Stimulated activated CD4-positive, alpha-beta T cell treated with anti-CD3 and anti-CD28 coated beads, Interleukin-12 subunit alpha, Interleukin-12 subunit beta, amount 100 ng/mL, for 24 hours (primary cell): ENCODE measurements at regions not wholly inside any gene's neighbourhood (a gene's known extent, or its start where the extent isn't known, plus 50 kb on each side); places are given as distances from the start of the nearest gene placed in this dataset.
"Not testable (repeated sequence)": the region's sequence is repeated elsewhere in the genome, so short reads cannot be mapped to it uniquely, and the experiment has no call there.

Source experiments
- DNase-seq, 2 experiments: peaks; one replicate each; pipeline ENCODE4 v3.0.0-alpha.2; 2020; ENCODE audit warnings: low read depth in 2 of 2

DNA sequence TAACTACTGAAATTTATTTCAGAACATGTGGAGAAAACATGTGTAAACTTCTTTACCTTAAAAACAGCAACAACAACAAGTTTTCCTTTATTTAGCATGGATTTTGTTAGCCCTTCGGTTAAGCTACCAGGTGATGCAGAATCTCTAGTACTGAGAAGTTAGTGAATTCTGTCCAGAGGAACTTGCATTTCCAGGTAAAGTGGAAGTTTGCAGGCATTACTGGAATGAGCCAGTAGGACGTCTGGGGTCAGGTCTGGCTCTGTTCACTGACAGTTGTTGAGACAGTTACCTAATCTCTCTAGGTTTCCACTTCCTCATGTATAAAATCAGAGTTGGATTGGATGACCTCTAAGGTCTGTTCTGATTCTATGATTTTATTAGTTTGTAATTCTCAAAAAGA lies 244.3 kb downstream of the OLFM4 start:
- DNase-seq, result no peak

DNA sequence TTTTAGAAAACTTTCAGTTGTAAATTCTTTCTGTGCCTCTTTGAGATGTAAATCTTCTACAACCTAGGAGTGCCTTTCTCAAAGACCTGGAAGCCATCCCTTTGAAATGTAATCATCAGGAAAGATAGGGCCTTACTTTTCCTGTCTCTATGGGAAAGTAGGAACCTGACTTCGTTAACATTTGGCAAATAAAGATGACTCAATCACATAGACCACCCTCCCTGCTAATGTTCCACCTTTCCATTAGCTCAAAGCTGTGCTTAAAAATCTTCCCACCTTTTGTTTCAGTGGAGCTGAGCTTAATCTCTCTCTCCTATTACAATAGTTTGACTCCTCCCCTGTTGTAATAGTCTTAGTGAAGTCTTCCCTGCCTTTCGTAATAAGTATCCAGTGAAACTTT lies 247.7 kb downstream of the OLFM4 start:
- no peak for DNase-seq

DNA sequence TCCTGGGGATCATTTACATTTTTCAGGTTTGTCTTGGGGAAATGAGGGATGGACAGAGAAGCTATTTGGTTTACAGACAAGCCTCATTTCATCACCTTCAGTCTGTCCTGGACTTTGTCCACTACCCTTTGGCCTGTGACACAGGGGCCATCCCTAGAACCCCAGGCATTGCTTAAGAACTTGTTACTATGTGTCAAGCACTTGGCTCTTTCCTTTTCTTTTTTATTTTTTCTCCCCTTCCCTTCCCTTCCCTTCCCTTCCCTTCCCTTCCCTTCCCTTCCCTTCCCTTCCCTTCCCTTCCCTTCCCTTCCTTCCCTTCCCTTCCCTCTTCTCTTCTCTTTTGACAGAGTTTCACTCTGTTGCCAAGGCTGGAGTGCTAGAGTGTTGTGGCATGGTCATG lies 253.1 kb downstream of the OLFM4 start:
- DNase-seq, result no peak

DNA sequence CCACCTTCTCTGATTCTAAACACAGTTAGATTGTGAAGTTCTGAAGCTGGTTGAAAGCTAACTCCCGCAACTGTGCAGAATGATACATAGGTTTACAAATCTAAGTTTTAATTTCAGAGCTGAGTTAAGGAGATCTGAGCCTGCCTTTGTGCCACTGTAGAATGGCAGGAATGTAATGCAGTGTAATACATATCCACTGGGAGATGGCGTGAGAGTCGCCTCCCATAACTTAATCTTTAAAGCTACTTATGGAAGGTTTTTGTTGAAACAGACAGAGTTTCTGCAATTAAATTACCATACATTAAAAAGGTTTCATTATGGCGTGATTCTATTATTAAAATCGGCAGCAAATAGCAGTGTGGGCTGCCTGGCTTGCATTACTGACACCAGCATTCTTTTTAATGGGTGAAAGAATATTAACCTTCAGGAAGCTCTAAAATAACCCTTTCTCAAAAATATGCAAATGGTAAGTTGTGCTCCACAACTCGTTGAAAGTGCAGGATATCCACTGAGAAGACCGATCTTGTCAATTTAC lies 257.4 kb downstream of the OLFM4 start:
- DNase-seq, result no peak

DNA sequence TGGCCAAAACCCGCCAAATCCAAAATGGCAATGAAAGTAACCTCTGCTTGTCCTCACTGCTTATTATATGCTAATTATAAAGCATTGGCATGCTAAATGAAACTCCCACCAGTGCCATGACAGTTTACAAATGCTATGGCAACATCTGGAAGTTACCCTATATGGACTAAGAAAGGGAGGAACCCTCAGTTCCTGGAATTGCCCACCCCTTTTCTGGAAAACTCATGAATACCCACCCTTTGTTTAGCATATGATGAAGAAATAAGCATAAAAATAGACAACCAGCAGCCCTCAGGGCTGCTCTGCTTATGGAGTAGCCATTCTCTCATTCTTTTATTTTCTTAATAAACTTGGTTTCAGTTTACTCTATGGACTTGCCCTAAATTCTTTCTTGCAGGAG lies 269.8 kb downstream of the OLFM4 start:
- no peak for DNase-seq

DNA sequence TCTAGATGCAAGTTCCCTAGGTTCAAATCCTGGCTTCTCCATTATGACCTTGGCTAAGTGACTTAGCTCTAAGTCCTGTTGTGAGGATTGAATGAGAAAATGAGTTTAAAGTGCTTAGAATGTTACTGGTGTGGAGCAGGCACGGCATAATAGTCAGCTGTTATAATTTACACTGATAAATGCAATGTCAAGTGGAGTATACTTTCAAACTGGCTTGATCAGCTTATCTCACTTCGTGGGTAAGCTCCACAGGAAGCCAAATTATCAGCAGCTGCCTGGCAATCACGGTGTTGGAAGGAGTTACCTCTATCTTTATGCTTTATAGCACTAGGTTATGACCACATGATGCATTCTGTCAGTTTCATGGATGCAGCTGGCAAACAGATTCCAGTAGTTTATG lies 272.8 kb downstream of the OLFM4 start:
- DNase-seq, result no peak

DNA sequence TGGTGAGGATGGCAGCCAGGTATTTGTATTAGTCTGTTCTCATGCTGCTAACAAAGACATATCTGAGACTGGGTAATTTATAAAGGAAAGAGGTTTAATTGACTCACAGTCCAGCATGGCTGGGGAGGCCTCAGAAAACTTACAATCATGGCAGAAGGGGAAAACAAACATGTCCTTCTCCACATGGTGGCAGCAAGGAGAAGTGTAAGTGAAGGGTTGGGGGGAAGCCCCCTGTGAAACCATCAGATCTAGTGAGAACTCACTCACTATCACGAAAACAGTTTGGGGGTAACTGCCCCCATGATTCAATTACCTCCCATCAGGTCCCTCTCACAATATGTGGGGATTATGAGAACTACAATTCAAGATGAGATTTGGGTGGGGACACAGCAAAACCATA lies 276.8 kb downstream of the OLFM4 start:
- not testable (repeated sequence) for DNase-seq

DNA sequence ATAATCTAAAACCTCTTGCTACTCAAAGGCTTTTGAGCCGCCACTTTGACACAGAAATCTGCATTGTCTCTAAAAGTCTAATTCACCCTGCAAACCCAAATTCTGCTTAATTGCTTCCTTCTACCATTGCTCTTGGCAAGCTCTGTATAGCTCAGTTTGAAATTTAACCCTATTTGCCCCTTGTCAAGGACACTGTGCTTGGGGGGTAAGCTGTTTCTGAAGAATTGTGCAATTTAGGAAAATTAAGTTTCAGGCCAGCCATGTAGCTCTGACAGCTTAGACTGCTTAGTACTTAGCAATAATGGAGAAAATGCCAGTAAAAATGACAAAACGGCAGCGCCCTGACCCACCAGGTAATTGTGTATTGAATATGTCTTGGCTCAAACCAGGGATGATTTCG lies 282.2 kb downstream of the OLFM4 start:
- DNase-seq, result no peak

DNA sequence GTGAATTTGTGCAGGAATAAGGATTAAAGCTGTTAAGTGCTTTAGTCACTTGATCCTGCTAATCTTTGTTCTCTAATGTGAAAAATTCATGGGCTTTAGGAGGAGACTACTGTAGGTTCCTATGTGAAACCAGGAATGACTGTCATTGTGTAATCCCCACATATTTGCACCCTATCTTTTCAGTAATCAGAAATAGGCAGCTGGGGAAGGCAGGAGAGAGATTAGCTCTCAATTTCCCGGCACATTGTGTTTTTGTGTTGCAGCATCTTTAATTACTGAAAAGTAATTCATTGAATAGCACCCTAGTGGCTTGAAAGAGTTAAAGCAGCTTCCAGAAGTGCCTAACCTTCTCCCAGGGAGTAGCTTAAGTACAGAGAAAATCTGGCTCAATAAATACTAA lies 282.9 kb downstream of the OLFM4 start:
- DNase-seq, result no peak

DNA sequence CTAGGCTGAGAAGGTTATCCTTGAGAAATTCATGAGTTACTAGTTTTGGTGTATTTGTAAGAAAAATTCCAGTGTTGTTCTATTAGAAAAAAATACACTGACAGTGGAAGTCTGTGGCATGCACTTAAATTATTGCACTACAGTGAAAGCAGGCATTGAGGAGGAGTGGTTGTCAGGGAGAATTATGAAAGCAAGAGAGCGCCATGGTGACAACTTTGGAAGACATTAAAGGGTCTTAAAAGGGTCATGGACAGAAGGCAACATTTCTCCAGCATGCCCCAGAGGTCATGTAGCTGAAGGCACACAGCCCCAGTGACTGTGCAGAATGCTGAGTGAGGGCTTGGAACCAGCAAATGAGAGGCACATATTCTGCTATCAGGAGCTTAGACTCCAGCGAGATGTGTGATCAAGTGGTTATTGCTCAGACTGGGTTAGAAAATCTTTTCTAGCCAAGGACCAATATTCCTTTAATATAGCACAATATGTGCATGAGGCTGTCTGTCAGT lies 292.7 kb downstream of the OLFM4 start:
- no peak for DNase-seq

DNA sequence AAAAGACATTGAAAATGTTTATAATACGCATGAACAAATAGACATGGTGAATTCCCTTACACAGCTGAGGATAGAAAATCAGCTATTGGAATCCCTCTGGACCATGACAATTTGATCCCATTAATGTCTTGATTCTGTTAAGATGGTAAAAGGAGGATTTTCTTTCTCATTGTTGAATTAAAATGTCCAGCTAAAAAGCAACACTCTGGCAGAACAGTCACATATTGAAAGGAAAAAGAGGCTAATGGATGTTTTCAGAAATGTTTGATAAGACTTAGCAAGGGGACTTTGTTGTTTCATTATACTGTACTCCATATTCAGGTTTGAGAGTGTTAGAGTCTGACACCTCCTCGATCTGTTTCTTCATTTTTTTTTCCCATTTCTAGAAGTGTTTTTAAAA lies 296.0 kb downstream of the OLFM4 start:
- no peak for DNase-seq

DNA sequence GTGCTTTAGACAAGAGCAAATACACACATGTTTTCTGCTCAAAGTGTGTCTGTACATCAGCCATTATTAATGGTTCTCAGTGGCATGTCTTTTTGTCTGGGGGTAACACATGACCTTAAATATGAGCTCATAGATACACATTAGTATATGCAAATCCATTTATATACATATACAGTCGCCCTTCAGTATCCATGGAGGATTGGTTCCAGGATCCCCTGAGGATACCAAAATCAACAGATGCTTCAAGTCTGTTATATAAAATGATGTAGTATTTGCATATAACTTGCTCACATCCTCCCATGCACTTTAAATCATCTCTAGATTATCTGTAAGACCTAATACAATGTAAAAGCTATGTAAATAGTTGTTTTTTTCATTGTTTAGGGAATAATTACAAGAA lies 298.1 kb downstream of the OLFM4 start:
- no peak for DNase-seq

DNA sequence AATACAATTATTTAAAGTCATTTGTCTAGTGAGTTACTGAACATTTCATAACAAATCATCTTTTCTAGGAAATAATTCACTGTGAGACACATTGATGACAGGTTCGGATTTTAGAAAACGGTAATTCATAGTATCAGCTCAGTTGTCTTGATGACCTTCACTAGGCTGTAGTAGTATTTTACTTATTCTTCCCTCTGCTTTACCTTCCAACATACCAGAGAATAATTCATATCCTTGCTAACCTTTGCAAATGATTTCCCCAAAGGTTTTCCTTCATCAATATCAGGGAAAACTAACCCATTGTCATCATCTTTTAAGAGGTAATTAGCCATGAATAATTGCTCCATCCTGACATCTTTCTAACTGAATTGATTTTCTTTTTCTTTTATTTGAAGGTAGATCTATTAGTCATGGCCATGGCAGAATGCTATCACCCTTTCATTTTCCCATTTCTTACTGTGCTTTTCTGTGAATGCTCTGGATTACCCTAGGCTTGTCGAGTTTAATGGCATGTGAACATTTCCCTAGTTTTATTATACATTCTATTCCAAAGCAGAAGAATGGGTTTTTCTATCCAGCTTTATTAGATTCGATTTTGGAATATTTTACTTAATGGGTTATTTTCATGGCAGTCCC lies 299.2 kb downstream of the OLFM4 start:
- no peak for DNase-seq

DNA sequence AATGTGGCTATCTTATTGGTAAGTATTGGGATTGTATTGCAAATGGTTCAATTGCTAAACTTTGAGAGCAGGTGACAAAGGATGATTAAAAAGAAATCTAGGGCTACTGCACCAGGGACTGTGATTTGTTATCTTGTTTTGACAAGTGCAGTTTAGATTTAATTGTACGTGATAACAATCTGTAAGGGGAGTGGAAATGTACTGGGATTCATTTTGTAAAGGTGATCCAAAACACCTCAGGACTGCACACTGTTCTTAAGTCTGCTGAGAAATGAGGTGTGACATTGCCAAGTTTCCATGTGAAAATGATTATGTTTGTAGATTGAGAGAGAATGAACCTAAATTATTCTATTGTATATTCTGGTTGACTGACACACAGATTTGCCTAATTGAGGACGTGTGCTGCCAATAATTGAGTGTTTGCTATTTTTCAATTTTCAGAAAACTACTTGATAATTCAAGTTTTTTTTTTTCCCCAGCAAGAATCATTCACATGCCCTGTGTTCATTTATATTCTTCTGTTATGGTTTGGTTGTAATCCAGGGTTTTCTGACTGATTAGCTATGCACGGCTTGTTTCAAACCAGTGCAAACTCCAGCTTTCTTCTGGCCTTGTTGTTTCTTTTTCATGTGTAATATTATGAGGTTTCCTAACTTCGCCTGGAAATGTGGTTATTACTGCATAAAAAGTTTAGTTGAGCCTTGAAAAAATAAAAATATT lies 308.0 kb downstream of the OLFM4 start:
- no peak for DNase-seq

DNA sequence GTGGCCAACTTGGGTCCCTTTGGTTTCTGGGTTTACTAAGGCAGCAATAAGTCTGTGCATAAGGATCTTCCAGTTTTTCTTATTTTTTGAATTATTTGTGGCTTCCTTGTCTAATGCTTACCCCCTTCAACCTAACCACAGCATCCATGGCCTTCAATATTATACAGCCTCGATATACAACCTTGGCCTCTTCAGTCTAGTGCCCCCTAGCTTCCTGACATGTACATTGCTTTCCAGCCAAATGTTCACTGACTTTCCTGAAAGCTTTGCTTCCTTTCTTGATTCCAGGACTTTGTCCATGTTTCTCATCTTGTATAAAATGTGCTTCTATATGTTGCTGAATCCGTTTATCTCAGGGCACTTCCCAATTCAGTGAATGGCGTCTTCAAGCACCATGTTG lies 310.1 kb downstream of the OLFM4 start:
- no peak for DNase-seq

DNA sequence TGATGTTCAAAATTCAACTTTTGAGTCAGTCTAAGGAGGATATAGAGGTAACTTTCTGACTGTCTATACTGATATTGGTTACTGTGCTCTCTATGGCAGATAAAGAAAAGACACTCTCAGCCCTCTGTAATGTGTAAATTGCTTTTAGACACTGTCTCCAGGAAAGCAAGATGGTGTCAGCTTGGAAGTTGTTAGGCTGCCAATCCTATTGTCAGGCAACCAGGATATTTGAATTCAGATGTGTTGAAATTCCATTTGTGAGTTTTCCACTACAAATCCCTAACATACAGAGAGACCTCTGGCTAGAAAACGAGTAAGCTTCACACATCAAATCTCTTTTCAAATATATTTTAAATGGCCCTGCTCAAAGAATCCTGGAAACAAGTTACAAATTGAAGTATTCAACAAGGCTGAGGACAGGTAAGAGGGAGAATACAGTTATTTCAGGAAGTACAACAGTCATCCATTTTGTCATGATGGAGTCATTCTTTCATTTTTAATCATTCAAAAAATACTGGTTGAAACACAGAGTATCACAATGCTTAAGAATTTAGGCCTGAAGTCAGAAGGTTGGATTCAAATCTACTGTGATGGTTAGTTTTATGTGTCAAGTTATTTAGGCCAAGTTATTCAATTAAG lies 312.0 kb downstream of the OLFM4 start:
- DNase-seq, result no peak

DNA sequence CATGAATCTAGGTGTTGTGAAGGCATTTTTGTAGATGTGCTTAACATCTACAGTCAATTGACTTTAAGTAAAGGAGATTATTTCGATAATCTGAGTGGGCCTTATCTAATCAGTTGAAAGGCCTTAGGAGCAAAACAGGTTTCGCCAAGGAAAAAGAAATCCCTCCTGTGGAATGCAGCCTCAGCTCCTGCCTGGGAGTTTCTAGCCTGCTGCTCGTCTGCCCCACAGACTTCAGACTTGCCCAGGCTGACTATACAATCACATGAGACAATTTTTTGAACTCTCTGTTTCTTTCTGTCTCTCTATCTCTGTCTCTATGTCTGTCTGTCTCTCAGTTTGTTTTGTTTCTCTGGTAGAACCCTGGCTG lies 312.5 kb downstream of the OLFM4 start:
- DNase-seq, result no peak

DNA sequence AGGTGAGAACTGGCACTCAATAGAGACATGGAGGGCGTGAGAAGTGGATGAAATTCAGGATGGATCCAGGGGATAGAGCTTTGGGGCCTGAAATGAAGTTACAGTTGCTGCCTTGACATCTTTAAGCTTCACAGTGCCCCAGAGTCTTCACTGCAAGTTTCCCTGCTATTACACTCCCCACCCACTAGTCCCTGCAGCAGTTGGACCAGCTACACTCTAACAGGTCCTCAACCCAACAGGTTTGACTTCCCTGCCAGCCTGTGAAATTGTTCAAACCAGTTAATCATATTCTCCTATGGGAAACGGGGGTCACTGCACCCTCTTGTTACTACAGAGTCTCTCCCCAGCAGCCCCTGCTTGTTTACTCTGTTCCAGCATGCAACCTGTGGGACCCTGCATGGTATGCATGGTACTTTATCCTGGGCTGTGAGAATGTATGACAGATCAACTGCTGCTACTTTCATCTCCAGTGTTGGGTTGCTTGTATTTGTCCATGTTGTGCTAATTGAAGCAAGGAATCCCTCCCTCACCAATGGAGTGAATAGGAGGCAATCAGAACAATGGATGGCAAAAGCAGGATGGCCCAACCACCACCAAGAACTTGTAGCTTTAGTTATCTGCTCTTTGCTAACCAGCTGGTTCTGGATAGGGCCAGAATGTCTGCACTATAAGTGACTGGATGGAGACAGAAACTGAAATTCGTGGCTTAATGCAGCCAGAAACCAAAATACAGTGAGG lies 314.2 kb downstream of the OLFM4 start:
- DNase-seq, result no peak

DNA sequence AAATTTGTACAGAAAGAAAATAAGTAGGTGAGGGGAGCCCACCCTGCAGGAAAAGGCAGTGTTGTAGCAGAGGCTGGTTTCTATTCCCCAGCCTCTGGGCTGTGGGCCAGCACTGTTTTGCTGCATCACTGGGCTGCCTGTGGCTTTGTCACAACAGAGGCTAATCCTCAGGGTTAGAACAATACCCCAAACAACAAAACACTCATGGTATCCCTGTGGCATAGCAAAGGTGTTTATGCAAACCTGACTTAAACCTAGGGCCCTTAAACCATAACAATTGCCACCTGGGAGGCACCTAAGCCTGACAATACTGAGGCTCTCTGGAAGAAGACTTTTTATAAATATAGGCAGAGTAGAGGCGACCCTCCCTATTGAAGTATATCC lies 314.7 kb downstream of the OLFM4 start:
- DNase-seq, result no peak

DNA sequence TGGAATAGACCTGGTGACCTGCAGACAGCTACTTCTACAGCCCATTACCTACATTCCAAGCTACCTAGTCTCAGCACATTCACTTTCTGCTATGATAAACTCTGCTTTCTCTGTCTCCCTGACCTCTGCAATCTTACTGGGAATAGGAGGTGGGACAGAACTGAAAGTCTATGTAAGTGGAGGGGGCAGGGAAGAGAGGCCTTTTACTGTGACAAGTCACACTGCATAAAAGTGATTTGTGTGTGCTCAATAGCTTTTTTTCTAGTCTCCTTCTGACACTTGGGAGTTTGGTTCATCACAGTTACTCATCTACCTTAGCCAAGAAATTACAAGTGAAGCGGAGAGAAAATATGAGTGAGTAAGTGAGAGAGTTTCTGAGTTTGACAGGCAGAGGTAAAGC lies 322.4 kb downstream of the OLFM4 start:
- DNase-seq, result no peak

DNA sequence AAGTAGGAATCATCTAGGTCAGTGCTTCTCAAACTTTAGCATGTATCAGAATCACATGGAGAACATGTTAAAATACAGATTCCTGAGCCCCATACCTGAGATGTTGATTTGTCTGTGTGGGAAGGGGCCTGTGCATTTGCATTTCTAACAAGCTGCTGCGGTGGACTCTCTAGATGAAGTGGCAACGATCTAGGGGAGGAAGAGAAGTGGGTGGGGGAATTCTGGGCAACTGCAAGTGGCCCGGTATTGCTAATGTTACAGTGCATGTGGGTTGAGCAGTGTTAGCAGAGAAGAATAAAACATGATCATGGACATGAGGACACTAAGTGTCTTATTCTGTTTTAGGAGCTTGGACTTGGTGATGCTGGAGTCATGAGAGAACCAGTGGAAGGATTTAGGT lies 329.0 kb downstream of the OLFM4 start:
- no peak for DNase-seq

DNA sequence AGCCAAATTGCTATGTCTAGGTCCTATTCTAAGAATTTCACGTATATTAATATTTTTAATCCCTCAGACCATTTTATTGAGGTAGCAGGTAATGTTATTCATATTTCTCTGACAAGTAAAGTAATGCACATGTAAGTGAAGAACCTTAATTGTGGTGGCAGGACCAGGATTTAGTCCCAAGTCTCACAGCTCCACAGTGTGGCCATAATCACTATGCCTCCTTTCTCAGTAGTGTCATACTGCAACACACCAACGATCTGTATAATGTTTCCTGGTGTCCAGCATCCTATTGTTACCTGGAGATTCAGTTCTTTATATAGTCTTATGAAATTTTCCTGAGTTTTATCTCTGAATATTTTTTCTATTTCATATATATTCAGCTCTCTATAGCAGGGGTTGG lies 340.3 kb downstream of the OLFM4 start:
- DNase-seq, result no peak
